Activated naive CD4-positive, alpha-beta T cell treated with anti-CD3 and anti-CD28 coated beads, Interleukin-2, amount 10 ng/mL, durations not matched to agents 7 days and 5 days (primary cell): ENCODE measurements at regions not wholly inside any gene's neighbourhood (a gene's known extent, or its start where the extent isn't known, plus 50 kb on each side); places are given as distances from the start of the nearest gene placed in this dataset.

Source experiments
- CTCF ChIA-PET: fragments of 350-600 bp; sonication (Branson Sonifier 250); formaldehyde crosslinking; loops from one replicate; lab custom pipeline; 2021; ENCODE audit warnings: antibody characterized with exemption; lab: Charles Lee
- DNase-seq: peaks from one replicate; pipeline ENCODE4 v3.0.0-alpha.2; 2020
- H3K27ac Mint-ChIP-seq: one replicate; pipeline ENCODE4 v1.8.0; 2021; ENCODE audit warnings: mild to moderate bottlenecking, moderate library complexity, mixed read lengths
- H3K27me3 Mint-ChIP-seq: one replicate; pipeline ENCODE4 v1.8.0; 2021; ENCODE audit warnings: mild to moderate bottlenecking, mixed read lengths
- H3K36me3 Mint-ChIP-seq: one replicate; pipeline ENCODE4 v1.8.0; 2021; ENCODE audit warnings: mixed read lengths
- H3K4me1 Mint-ChIP-seq: one replicate; pipeline ENCODE4 v1.8.0; 2021; ENCODE audit warnings: mixed read lengths
- H3K4me3 Mint-ChIP-seq: one replicate; pipeline ENCODE4 v1.8.0; 2021; ENCODE audit warnings: mild to moderate bottlenecking, moderate library complexity, mixed read lengths
- H3K9me3 Mint-ChIP-seq: one replicate; pipeline ENCODE4 v1.8.0; 2021; ENCODE audit warnings: mixed read lengths

GRCh38 chr5:51977014-51977413 lies 593.8 kb downstream of the ISL1 start:
- H3K27ac Mint-ChIP-seq = no peak overlapping the region
- no peaks in the 10 kb centered on the region for H3K9me3 Mint-ChIP-seq
- CTCF ChIA-PET = no interaction called here
- H3K4me3 Mint-ChIP-seq = no peak overlapping the region
- H3K27me3 Mint-ChIP-seq = no peaks in the 10 kb centered on the region
- no peak for DNase-seq
- no peaks in the 10 kb centered on the region for H3K4me1 Mint-ChIP-seq
- H3K36me3 Mint-ChIP-seq = no peaks in the 10 kb centered on the region

- DNase-seq = no peak
- H3K27ac Mint-ChIP-seq = no peak overlapping the region
- no peak overlapping the region for H3K4me3 Mint-ChIP-seq
- CTCF ChIA-PET = interaction anchor here (0.6 kb wide), 1 partner anchor 25 kb away, joined by 3 read pairs; no protein-coding TSS in a partner anchor
- H3K27me3 Mint-ChIP-seq = no peaks in the 10 kb centered on the region
- H3K4me1 Mint-ChIP-seq = no peaks in the 10 kb centered on the region
- H3K9me3 Mint-ChIP-seq = no peaks in the 10 kb centered on the region
- no peaks in the 10 kb centered on the region for H3K36me3 Mint-ChIP-seq
These were observed 599.9 kb downstream of the ISL1 start for GRCh38 chr5:51983161-51983560.

GRCh38 chr5:51986733-51987132 lies 603.5 kb downstream of the ISL1 start:
- no peak for DNase-seq
- no peaks in the 10 kb centered on the region for H3K27me3 Mint-ChIP-seq
- no peak overlapping the region for H3K27ac Mint-ChIP-seq
- no peaks in the 10 kb centered on the region for H3K9me3 Mint-ChIP-seq
- no peaks in the 10 kb centered on the region for H3K4me1 Mint-ChIP-seq
- no peak overlapping the region for H3K4me3 Mint-ChIP-seq
- CTCF ChIA-PET = no interaction called here
- H3K36me3 Mint-ChIP-seq = no peaks in the 10 kb centered on the region

GRCh38 chr5:51987239-51987638 lies 604.0 kb downstream of the ISL1 start:
- DNase-seq = no peak
- CTCF ChIA-PET = no interaction called here
- no peak overlapping the region for H3K4me3 Mint-ChIP-seq
- no peaks in the 10 kb centered on the region for H3K4me1 Mint-ChIP-seq
- H3K27me3 Mint-ChIP-seq = no peaks in the 10 kb centered on the region
- no peaks in the 10 kb centered on the region for H3K36me3 Mint-ChIP-seq
- H3K27ac Mint-ChIP-seq = no peak overlapping the region
- no peaks in the 10 kb centered on the region for H3K9me3 Mint-ChIP-seq

GRCh38 chr5:51987669-51988209 lies 604.5 kb downstream of the ISL1 start:
- Mint-ChIP-seq H3K27me3 (no peaks in the 10 kb centered on the region), H3K27ac (no peak overlapping the region), H3K4me1 (no peaks in the 10 kb centered on the region)

GRCh38 chr5:51988634-51989033 lies 605.4 kb downstream of the ISL1 start:
- Mint-ChIP-seq H3K27me3 (no peaks in the 10 kb centered on the region), H3K4me1 (no peaks in the 10 kb centered on the region), H3K9me3 (no peaks in the 10 kb centered on the region), H3K4me3 (no peak overlapping the region), H3K27ac (no peak overlapping the region), H3K36me3 (no peaks in the 10 kb centered on the region)
- DNase-seq = no peak
- CTCF ChIA-PET = no interaction called here

More at GRCh38 chr5:51987669-51988209, 604.5 kb downstream of the ISL1 start:
- Mint-ChIP-seq H3K9me3 (no peaks in the 10 kb centered on the region), H3K4me3 (no peak overlapping the region), H3K36me3 (no peaks in the 10 kb centered on the region)
- no peak for DNase-seq
- CTCF ChIA-PET = no interaction called here

- H3K4me3 Mint-ChIP-seq = no peak overlapping the region
- H3K27ac Mint-ChIP-seq = no peak overlapping the region
- DNase-seq = no peak
- no peaks in the 10 kb centered on the region for H3K4me1 Mint-ChIP-seq
- no peaks in the 10 kb centered on the region for H3K27me3 Mint-ChIP-seq
- no peaks in the 10 kb centered on the region for H3K36me3 Mint-ChIP-seq
- CTCF ChIA-PET = no interaction called here
- no peaks in the 10 kb centered on the region for H3K9me3 Mint-ChIP-seq
These were observed 607.0 kb downstream of the ISL1 start for GRCh38 chr5:51990241-51990640.

- no peaks in the 10 kb centered on the region for H3K9me3 Mint-ChIP-seq
- no peak overlapping the region for H3K4me3 Mint-ChIP-seq
- CTCF ChIA-PET = no interaction called here
- no peaks in the 10 kb centered on the region for H3K27me3 Mint-ChIP-seq
- H3K36me3 Mint-ChIP-seq = no peaks in the 10 kb centered on the region
- H3K4me1 Mint-ChIP-seq = no peaks in the 10 kb centered on the region
- no peak overlapping the region for H3K27ac Mint-ChIP-seq
- DNase-seq = no peak
These were observed 607.5 kb downstream of the ISL1 start for GRCh38 chr5:51990661-51991180.

- Mint-ChIP-seq H3K27me3 (no peaks in the 10 kb centered on the region), H3K36me3 (no peaks in the 10 kb centered on the region), H3K4me3 (no peak overlapping the region), H3K9me3 (no peaks in the 10 kb centered on the region), H3K27ac (no peak overlapping the region), H3K4me1 (no peaks in the 10 kb centered on the region)
- DNase-seq = no peak
- CTCF ChIA-PET = no interaction called here
These were observed 608.7 kb downstream of the ISL1 start for GRCh38 chr5:51991940-51992339.

GRCh38 chr5:51995773-51996306 lies 612.6 kb downstream of the ISL1 start:
- CTCF ChIA-PET = no interaction called here
- H3K4me1 Mint-ChIP-seq = no peaks in the 10 kb centered on the region
- DNase-seq = no peak
- no peak overlapping the region for H3K4me3 Mint-ChIP-seq
- H3K36me3 Mint-ChIP-seq = no peaks in the 10 kb centered on the region
- no peaks in the 10 kb centered on the region for H3K27me3 Mint-ChIP-seq
- peaks cover 2% of the 10 kb centered on the region for H3K9me3 Mint-ChIP-seq
- no peak overlapping the region for H3K27ac Mint-ChIP-seq

- CTCF ChIA-PET = no interaction called here
These were observed 613.2 kb downstream of the ISL1 start for GRCh38 chr5:51996356-51996861.

GRCh38 chr5:51997500-51997899 lies 614.3 kb downstream of the ISL1 start:
- Mint-ChIP-seq H3K4me1 (no peaks in the 10 kb centered on the region), H3K36me3 (no peaks in the 10 kb centered on the region), H3K4me3 (no peak overlapping the region), H3K27ac (no peak overlapping the region), H3K9me3 (peaks cover 2% of the 10 kb centered on the region), H3K27me3 (no peaks in the 10 kb centered on the region)
- no peak for DNase-seq
- CTCF ChIA-PET = no interaction called here

More at GRCh38 chr5:51996356-51996861, 613.2 kb downstream of the ISL1 start:
- DNase-seq = no peak
- Mint-ChIP-seq H3K36me3 (no peaks in the 10 kb centered on the region), H3K27me3 (no peaks in the 10 kb centered on the region), H3K4me3 (no peak overlapping the region), H3K4me1 (no peaks in the 10 kb centered on the region), H3K9me3 (peaks cover 2% of the 10 kb centered on the region), H3K27ac (no peak overlapping the region)

GRCh38 chr5:51997949-51998348 lies 614.7 kb downstream of the ISL1 start:
- no peaks in the 10 kb centered on the region for H3K27me3 Mint-ChIP-seq
- DNase-seq = no peak
- CTCF ChIA-PET = no interaction called here
- H3K4me3 Mint-ChIP-seq = no peak overlapping the region
- no peaks in the 10 kb centered on the region for H3K4me1 Mint-ChIP-seq
- H3K9me3 Mint-ChIP-seq = peaks cover 2% of the 10 kb centered on the region
- H3K36me3 Mint-ChIP-seq = no peaks in the 10 kb centered on the region
- no peak overlapping the region for H3K27ac Mint-ChIP-seq

GRCh38 chr5:52007230-52007858 lies 624.1 kb downstream of the ISL1 start:
- CTCF ChIA-PET = no interaction called here
- Mint-ChIP-seq H3K36me3 (no peaks in the 10 kb centered on the region), H3K4me3 (no peak overlapping the region), H3K27ac (no peak overlapping the region), H3K4me1 (no peaks in the 10 kb centered on the region), H3K27me3 (no peaks in the 10 kb centered on the region), H3K9me3 (no peaks in the 10 kb centered on the region)
- DNase-seq = no peak

- DNase-seq = no peak
- no peaks in the 10 kb centered on the region for H3K4me1 Mint-ChIP-seq
- CTCF ChIA-PET = no interaction called here
- H3K9me3 Mint-ChIP-seq = no peaks in the 10 kb centered on the region
- no peak overlapping the region for H3K27ac Mint-ChIP-seq
- H3K36me3 Mint-ChIP-seq = no peaks in the 10 kb centered on the region
- no peaks in the 10 kb centered on the region for H3K27me3 Mint-ChIP-seq
- no peak overlapping the region for H3K4me3 Mint-ChIP-seq
These were observed 627.2 kb downstream of the ISL1 start for GRCh38 chr5:52010454-52010853.
